ENCODE measurements at regions not wholly inside any gene's neighbourhood (a gene's known extent, or its start where the extent isn't known, plus 50 kb on each side); places are given as distances from the start of the nearest gene placed in this dataset.

- no peak for TF ChIP-seq RFX5 (IDR thresholded peaks at IDR 0.05)
- TF ChIP-seq MAX (IDR thresholded peaks at IDR 0.05) = no peak
- TF ChIP-seq E2F6 (IDR thresholded peaks at IDR 0.05; ENCODE audit: borderline replicate concordance, low read depth) = no peak
- no peak for TF ChIP-seq ZFP36 (IDR thresholded peaks at IDR 0.05; ENCODE audit: borderline replicate concordance, partially characterized antibody)
- TF ChIP-seq CTCF (IDR thresholded peaks at IDR 0.05) = no peak
- no peak for TF ChIP-seq NR3C1 (IDR thresholded peaks at IDR 0.05)
- TF ChIP-seq RARB (CRISPR knock-in tag; IDR thresholded peaks at IDR 0.05) = no peak
- TF ChIP-seq EP300 (IDR thresholded peaks at IDR 0.05) = no peak
- TF ChIP-seq PBX3 (IDR thresholded peaks at IDR 0.05) = no peak
- TF ChIP-seq ESRRA (IDR thresholded peaks at IDR 0.05; ENCODE audit: borderline replicate concordance, low read length) = no peak
- no peak for TF ChIP-seq HMGXB4 (CRISPR knock-in tag; IDR thresholded peaks at IDR 0.05; ENCODE audit: borderline replicate concordance)
- TF ChIP-seq RNF2 (IDR thresholded peaks at IDR 0.05; ENCODE audit: borderline replicate concordance, low read depth) = no peak
- no peak for TF ChIP-seq POLR2A (IDR thresholded peaks at IDR 0.05; ENCODE audit: low read length)
- TF ChIP-seq BHLHE40 (IDR thresholded peaks at IDR 0.05; ENCODE audit: low read depth, low read length) = no peak
Observed at GRCh38 chr14:41187868-41188267, 418.8 kb upstream of the LRFN5 start.

All from A549 (cell line).